NCI-H1694 treated with DMSO at 0.1 percent for 48 hours (cell line): ENCODE measurements at regions not wholly inside any gene's neighbourhood (a gene's known extent, or its start where the extent isn't known, plus 50 kb on each side); places are given as distances from the start of the nearest gene placed in this dataset.

Source experiments
- DNase-seq: peaks from one replicate; lab custom pipeline; 2025; lab: John Stamatoyannopoulos, UW

- DNase-seq: no peak
These were observed 269.4 kb downstream of the PTPRU start for GRCh38 chr1:29505532-29506220.

- DNase-seq: no peak
These were observed 268.5 kb downstream of the PTPRU start for GRCh38 chr1:29504709-29505410.

GRCh38 chr1:29504196-29504595 is 267.9 kb downstream of the PTPRU start:
- DNase-seq: no peak

- peak; percentile 71 for DNase-seq
These were observed 266.9 kb downstream of the PTPRU start for GRCh38 chr1:29502911-29503840.

GRCh38 chr1:29502225-29502910 is 266.0 kb downstream of the PTPRU start:
- DNase-seq: no peak

- no peak for DNase-seq
These were observed 265.1 kb downstream of the PTPRU start for GRCh38 chr1:29501227-29501976.

- no peak for DNase-seq
These were observed 264.3 kb downstream of the PTPRU start for GRCh38 chr1:29500651-29501050.

GRCh38 chr1:29500041-29500440 is 263.7 kb downstream of the PTPRU start:
- no peak for DNase-seq

GRCh38 chr1:29499104-29499650 is 262.9 kb downstream of the PTPRU start:
- DNase-seq: no peak

GRCh38 chr1:29498126-29499103 is 262.1 kb downstream of the PTPRU start:
- DNase-seq: no peak

GRCh38 chr1:29497395-29498125 is 261.2 kb downstream of the PTPRU start:
- no peak for DNase-seq

- no peak for DNase-seq
These were observed 260.4 kb downstream of the PTPRU start for GRCh38 chr1:29496701-29497100.

- DNase-seq: peak; percentile 42
These were observed 254.0 kb downstream of the PTPRU start for GRCh38 chr1:29490204-29490934.

- DNase-seq: no peak
These were observed 253.1 kb downstream of the PTPRU start for GRCh38 chr1:29489471-29489870.

- DNase-seq: no peak
These were observed 252.5 kb downstream of the PTPRU start for GRCh38 chr1:29488794-29489311.

- DNase-seq: no peak
These were observed 251.9 kb downstream of the PTPRU start for GRCh38 chr1:29488086-29488793.

- no peak for DNase-seq
These were observed 251.0 kb downstream of the PTPRU start for GRCh38 chr1:29487291-29487690.
